GM21390 (cell line): ENCODE measurements at regions not wholly inside any gene's neighbourhood (a gene's known extent, or its start where the extent isn't known, plus 50 kb on each side); places are given as distances from the start of the nearest gene placed in this dataset.
"Not testable (repeated sequence)": the region's sequence is repeated elsewhere in the genome, so short reads cannot be mapped to it uniquely, and the experiment has no call there.

ENCODE experiments used
- ATAC-seq: cut with Tn5 transposase; IDR thresholded peaks from one replicate; pipeline ENCODE4 v1.9.1; 2021; ENCODE audit not compliant: unreplicated experiment

DNA sequence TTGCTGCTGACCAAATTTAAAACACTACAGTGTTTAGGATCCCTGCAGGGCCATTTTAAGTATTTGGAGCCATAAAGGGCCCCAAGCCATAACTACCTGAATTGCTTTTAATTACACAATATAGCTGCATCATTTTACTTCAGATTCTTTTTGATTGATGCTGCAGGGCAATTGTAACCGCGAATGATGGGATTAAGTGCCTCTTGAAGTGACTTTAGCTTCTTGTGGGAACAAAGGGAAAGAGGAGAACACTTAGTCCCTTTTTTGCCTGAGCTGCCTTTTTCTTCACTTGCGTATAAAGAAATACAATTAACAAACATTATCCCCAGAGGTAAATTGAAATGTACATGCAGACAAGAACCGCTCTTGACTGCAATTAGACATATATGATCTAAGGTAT lies 228.5 kb downstream of the ZIC5 start:
- ATAC-seq, result no peak

- no peak for ATAC-seq
Measured at GRCh38 chr13:99741960-99742359, 229.6 kb downstream of the ZIC5 start.

DNA sequence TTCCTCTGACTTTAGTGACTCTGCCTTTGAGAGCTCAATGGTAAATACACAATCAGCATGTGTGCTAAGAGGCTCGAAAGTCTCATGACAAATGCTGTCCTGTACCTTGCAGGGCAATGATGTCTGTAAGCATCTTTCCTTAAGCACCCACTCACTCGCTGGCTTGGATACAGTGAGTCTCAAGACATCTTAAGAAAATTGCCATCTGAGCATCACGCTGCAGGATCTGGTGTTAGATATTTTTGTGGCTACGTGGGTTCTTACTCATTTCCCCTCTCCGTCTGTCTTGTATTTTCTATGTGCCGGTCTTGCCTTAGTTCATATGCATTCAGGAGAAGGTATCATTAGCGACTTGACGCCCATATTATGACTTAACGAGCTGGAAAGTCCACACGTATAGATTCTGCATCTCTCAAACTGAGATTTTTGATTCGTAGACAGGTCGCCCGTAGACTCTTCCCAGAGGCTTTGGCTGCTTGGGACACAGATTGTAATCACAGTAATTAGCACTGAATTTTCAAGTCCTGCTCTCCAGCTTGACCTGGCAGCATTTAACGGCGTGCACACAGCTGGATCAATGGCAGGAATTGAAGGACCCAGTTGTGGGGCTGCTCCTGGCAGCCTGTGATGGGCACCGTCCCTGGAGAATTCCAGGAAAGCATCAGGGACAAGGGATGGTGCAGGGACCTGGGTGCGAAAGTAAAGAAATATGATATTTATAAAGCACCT lies 231.2 kb downstream of the ZIC5 start:
- ATAC-seq, result no peak

GRCh38 chr13:99738626-99739025 lies 232.9 kb downstream of the ZIC5 start:
- ATAC-seq, result no peak

DNA sequence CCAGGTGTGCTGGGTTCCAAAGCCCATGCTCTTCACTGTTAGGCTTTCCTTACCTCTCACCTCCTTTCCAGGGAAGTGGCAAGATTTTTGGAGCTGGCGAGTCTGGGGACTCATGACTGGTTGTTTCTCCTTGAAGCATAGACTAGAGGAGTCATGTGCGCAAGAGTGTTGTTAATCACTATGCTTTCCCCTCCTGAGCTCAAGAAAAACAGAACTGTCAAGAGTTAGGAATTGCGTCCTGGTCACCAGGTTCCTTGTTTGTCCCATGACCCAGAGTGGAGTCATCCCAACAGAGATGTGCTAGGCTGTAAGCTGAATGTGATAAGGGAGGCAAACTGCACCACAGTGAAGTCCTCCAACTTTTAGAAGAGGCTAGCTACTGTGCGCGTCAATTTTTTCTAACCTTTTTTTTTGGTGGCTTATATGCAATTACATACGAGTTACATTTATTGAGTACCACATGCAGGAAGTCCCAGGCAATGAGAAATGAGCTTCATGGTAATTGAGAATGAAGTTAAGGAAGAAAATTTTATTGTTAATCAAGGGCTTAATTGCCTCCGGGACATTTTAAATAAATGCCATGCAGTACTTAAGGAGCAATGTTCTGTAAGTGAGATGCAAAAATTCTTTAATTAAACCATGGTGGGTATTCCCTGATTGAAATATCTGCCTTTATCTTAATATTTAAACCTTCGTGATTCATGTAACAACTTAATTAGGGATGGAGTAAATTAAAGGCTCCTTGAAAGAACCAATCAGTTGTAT lies 233.9 kb downstream of the ZIC5 start:
- no peak for ATAC-seq

DNA sequence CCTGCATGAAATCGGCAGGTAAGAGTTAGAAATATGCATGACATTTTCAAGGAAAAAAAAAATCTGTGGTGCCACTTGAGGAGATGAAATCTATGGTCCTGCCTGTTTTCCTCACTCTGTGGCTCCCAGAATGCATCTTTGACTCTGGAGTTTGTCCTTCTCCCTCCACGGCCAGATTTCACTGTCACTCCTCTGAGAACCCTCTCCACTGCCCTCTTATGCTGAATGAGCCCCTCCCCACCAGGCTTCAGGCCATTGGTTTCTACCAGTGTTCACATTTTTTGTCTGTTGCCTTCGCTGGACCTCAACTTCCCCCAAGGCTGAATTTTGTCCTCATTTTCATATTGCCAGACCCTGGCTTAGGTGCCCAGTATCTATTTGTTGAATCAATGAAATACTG lies 235.0 kb downstream of the ZIC5 start:
- ATAC-seq, result no peak

GRCh38 chr13:99734013-99734693 lies 232.9 kb downstream of the TM9SF2 start:
- ATAC-seq, result no peak

- no peak for ATAC-seq
Measured at GRCh38 chr13:99733346-99733745, 232.1 kb downstream of the TM9SF2 start.

- no peak for ATAC-seq
Measured at GRCh38 chr13:99731747-99732146, 230.5 kb downstream of the TM9SF2 start.

GRCh38 chr13:99730403-99730802 lies 229.1 kb downstream of the TM9SF2 start:
- ATAC-seq, result no peak

DNA sequence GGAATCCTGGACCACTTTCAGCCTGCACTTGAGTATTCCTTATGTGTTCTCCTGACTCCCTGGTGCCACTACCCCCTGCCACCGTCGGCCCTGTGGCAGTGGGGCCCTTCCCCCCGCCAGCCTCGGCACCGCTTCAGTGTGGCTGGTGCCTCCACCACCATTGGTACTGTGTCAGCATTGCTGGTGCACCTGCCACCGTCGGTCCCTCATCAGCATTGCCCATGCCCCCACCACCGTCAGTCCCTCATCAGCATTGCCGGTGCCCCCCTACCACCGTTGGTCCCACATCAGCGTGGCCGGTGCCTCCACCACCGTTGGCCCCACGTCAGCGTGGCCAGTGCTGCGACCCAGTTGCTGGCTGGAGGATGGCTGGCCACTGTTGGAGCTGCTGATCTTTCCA lies 228.5 kb downstream of the TM9SF2 start:
- ATAC-seq, result no peak

GRCh38 chr13:99727651-99728050 lies 226.4 kb downstream of the TM9SF2 start:
- not testable (repeated sequence) for ATAC-seq

- ATAC-seq, result no peak
Measured at GRCh38 chr13:99726282-99726894, 225.1 kb downstream of the TM9SF2 start.

DNA sequence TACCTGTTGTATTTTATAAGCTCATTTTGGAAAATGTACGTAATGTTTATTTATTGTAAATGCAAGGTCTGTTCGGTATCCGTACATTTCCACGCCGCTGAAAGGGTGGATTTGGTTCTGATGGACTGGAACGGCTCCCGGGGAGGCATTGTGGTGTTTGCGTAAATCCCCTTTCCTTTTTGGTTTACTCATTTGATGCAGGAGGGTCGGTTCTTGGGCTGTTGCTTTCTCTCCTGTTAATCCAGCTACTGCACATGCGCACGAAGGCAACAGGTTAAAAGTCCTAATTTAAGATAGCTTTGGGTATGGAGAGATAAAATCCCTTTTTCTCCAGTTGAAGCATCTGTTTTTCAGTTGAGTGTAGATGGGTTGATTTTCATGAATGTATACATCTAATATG lies 224.4 kb downstream of the TM9SF2 start:
- ATAC-seq, result no peak

- no peak for ATAC-seq
Measured at GRCh38 chr13:99724633-99725517, 223.6 kb downstream of the TM9SF2 start.

GRCh38 chr13:99723878-99724277 lies 222.6 kb downstream of the TM9SF2 start:
- no peak for ATAC-seq

DNA sequence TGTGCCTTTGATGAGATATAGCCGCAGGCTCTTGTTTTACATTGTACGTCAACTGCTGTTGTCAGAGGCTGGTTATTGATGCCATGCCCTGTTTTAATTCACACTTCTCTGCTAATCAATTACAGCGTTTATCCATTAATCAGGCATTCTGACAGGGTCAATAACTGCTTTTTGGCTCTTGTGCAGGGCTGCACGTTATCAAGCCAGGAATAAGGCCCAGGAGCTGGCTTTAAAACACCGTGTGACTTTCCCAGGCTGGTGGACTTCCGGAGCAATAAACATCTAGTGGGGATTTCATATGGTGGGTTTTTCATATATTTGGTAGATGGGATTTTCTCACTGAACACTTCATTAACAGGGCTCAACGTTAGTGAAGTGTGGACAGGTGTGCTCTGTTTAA lies 221.7 kb downstream of the TM9SF2 start:
- no peak for ATAC-seq

DNA sequence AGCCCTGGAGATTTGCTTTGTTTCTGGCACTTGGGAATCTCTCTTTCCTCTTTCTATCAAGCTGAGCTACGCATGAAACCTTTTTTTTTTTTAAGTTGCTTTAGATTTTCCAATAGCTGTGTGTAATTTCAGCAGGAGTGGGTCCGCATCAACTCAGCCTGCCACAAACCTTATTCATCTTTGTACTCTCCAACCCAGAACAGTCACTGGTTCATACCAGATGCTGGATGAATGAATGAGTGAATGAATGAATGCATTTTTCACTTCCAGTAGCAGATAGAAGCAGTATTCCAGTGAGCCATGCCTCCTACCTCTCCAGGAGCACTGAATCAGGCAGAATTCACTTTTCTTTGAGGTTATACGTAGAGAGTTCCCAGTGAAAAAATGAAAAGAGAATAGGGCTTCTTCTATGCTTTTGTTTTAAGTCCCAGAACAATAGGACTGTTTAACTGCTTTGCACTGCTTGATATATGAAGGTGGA lies 221.1 kb downstream of the TM9SF2 start:
- no peak for ATAC-seq

- ATAC-seq, result no peak
Measured at GRCh38 chr13:99721606-99722337, 220.5 kb downstream of the TM9SF2 start.
